GM23338 (cell line): ENCODE measurements at regions not wholly inside any gene's neighbourhood (a gene's known extent, or its start where the extent isn't known, plus 50 kb on each side); places are given as distances from the start of the nearest gene placed in this dataset.

Experiments
- ATAC-seq: fragments of 200-7000 bp; cut with Tn5 transposase; 3 replicates; pipeline ENCODE4 v1.9.1; 2020
- DNase-seq: peaks from one replicate; pipeline ENCODE4 v3.0.0-alpha.2; 2015; ENCODE audit warnings: low spot score
- H2AFZ ChIP-seq: fragments of 200-600 bp; sonication (generic); 2 replicates; pipeline ENCODE4 v1.8.0; 2016; ENCODE audit warnings: antibody characterized with exemption, mild to moderate bottlenecking, moderate library complexity
- H3F3A ChIP-seq: fragments of 200-600 bp; sonication (generic); replicated peaks from 2 replicates; pipeline ENCODE4 v1.8.0; 2017; ENCODE audit warnings: antibody characterized with exemption, mixed run types, low read depth
- H3K27ac ChIP-seq: fragments of 200-600 bp; sonication (generic); 2 replicates; pipeline ENCODE4 v1.6.1; 2016; ENCODE audit warnings: low read depth
- H3K27me3 ChIP-seq: fragments of 200-600 bp; sonication (generic); 2 replicates; pipeline ENCODE4 v1.8.0; 2016; ENCODE audit warnings: mild to moderate bottlenecking, mixed run types, moderate library complexity; ENCODE audit not compliant: insufficient read depth
- H3K36me3 ChIP-seq: fragments of 200-600 bp; sonication (generic); 2 replicates; pipeline ENCODE4 v1.8.0; 2016; ENCODE audit warnings: mild to moderate bottlenecking; ENCODE audit not compliant: insufficient read depth
- H3K4me1 ChIP-seq: fragments of 200-600 bp; sonication (generic); 2 replicates; pipeline ENCODE4 v1.8.0; 2016; ENCODE audit warnings: mild to moderate bottlenecking, moderate library complexity; ENCODE audit not compliant: insufficient read depth
- H3K4me2 ChIP-seq: fragments of 200-600 bp; sonication (generic); 2 replicates; pipeline ENCODE4 v1.7.1; 2017; ENCODE audit warnings: mixed run types
- H3K4me3 ChIP-seq: fragments of 200-600 bp; sonication (generic); 2 replicates; pipeline ENCODE4 v1.6.1; 2016; ENCODE audit warnings: mixed run types
- H3K79me2 ChIP-seq: fragments of 200-600 bp; sonication (generic); replicated peaks from 2 replicates; pipeline ENCODE4 v1.8.0; 2017; ENCODE audit warnings: mild to moderate bottlenecking; ENCODE audit not compliant: insufficient read depth
- H3K9me2 ChIP-seq: fragments of 200-600 bp; sonication (generic); 2 replicates; pipeline ENCODE4 v1.8.0; 2017; ENCODE audit not compliant: insufficient read depth
- H4K20me1 ChIP-seq: fragments of 200-600 bp; sonication (generic); replicated peaks from 2 replicates; pipeline ENCODE4 v1.8.0; 2017; ENCODE audit warnings: mild to moderate bottlenecking; ENCODE audit not compliant: insufficient read depth
- H3K27ac Mint-ChIP-seq: 2 replicates; pipeline ENCODE4 v1.8.0; 2020; ENCODE audit warnings: inconsistent platforms, mild to moderate bottlenecking, moderate library complexity, mixed read lengths
- H3K27me3 Mint-ChIP-seq: 3 replicates; pipeline ENCODE4 v1.8.0; 2022; ENCODE audit warnings: low read depth, mild to moderate bottlenecking, moderate library complexity, mixed read lengths, inconsistent platforms; ENCODE audit not compliant: insufficient read depth, poor library complexity
- H3K36me3 Mint-ChIP-seq: 3 replicates; pipeline ENCODE4 v1.8.0; 2021; ENCODE audit warnings: low read depth, mild to moderate bottlenecking, inconsistent platforms, moderate library complexity, mixed read lengths
- H3K4me1 Mint-ChIP-seq: 3 replicates; pipeline ENCODE4 v1.8.0; 2020; ENCODE audit warnings: mild to moderate bottlenecking, inconsistent platforms, mixed read lengths
- H3K4me3 Mint-ChIP-seq: 3 replicates; pipeline ENCODE4 v1.8.0; 2021; ENCODE audit warnings: moderate library complexity, mild to moderate bottlenecking, inconsistent platforms, mixed read lengths
- H3K9me3 Mint-ChIP-seq: 3 replicates; pipeline ENCODE4 v1.8.0; 2020; ENCODE audit warnings: moderate library complexity, mild to moderate bottlenecking, inconsistent platforms, mixed read lengths
- CREB1 ChIP-seq: fragments of 250-450 bp; sonication (Bioruptor Pico); IDR thresholded peaks from 2 replicates; pipeline ENCODE4 v1.5.0; 2020; ENCODE audit warnings: low read depth, mild to moderate bottlenecking, moderate library complexity
- CTCF ChIP-seq, 2 experiments: fragments of 200-600 bp in 1 of 2; sonication (generic) in 1 of 2; conservative IDR thresholded peaks; 2 replicates each; pipeline versions ENCODE4 v1.5.1 to v1.6.1; 2016 to 2017; ENCODE audit warnings: antibody characterized with exemption in 2 of 2, low read depth in 2 of 2, mild to moderate bottlenecking in 2 of 2, moderate library complexity in 1 of 2
- ETS1 ChIP-seq: IDR thresholded peaks from 2 replicates; pipeline ENCODE4 v1.6.1; 2016; ENCODE audit warnings: antibody characterized with exemption
- EZH2 ChIP-seq: fragments of 200-600 bp; sonication (generic); IDR thresholded peaks from one replicate; pipeline ENCODE4 v1.8.0; 2017; ENCODE audit warnings: antibody characterized with exemption, mild to moderate bottlenecking, low read depth; ENCODE audit not compliant: unreplicated experiment
- EZH2phosphoT487 ChIP-seq: fragments of 200-600 bp; sonication (generic); IDR thresholded peaks from one replicate; pipeline ENCODE4 v1.8.1; 2018; ENCODE audit warnings: antibody characterized with exemption; ENCODE audit not compliant: unreplicated experiment
- JUNB ChIP-seq: IDR thresholded peaks from one replicate; pipeline ENCODE4 v1.6.1; 2016; ENCODE audit warnings: antibody characterized with exemption; ENCODE audit not compliant: unreplicated experiment
- NANOG ChIP-seq: IDR thresholded peaks from 2 replicates; pipeline ENCODE4 v1.6.1; 2016; ENCODE audit warnings: antibody characterized with exemption, borderline replicate concordance
- POLR2AphosphoS5 ChIP-seq: IDR thresholded peaks from 2 replicates; pipeline ENCODE4 v1.6.1; 2016; ENCODE audit warnings: antibody characterized with exemption, low read depth
- REST ChIP-seq: IDR thresholded peaks from one replicate; pipeline ENCODE4 v1.6.1; 2018; ENCODE audit warnings: antibody characterized with exemption; ENCODE audit not compliant: unreplicated experiment
- ZNF114 ChIP-seq: fragments of 250-450 bp; sonication (Bioruptor Pico); IDR thresholded peaks from 2 replicates; pipeline ENCODE4 v1.5.0; 2020; ENCODE audit warnings: mild to moderate bottlenecking, moderate library complexity
- ZNF331 ChIP-seq: fragments of 250-450 bp; sonication (Bioruptor Pico); IDR thresholded peaks from 2 replicates; pipeline ENCODE4 v1.5.0; 2020; ENCODE audit warnings: low read depth, mild to moderate bottlenecking, moderate library complexity
- ZNF462 ChIP-seq: fragments of 250-450 bp; sonication (Bioruptor Pico); IDR thresholded peaks from 2 replicates; pipeline ENCODE4 v1.5.0; 2020; ENCODE audit warnings: mild to moderate bottlenecking, moderate library complexity

GRCh38 chr18:22344908-22345670, 72.6 kb downstream of the CTAGE1 start (continued):
- TF ChIP-seq CTCF (conservative IDR thresholded peaks at IDR 0.05; ENCODE audit: low read depth in 2 of 2) (no peak), EZH2 (no peak), ZNF114 (CRISPR knock-in tag) (no peak), JUNB (no peak), CREB1 (CRISPR knock-in tag) (no peak), POLR2AphosphoS5 (no peak), EZH2phosphoT487 (no peak), REST (no peak), ZNF331 (CRISPR knock-in tag) (no peak), NANOG (no peak)

- no peak for ATAC-seq
- TF ChIP-seq ETS1 (no peak), CREB1 (CRISPR knock-in tag) (no peak), JUNB (no peak), EZH2phosphoT487 (no peak), ZNF462 (CRISPR knock-in tag) (no peak)
- Histone ChIP-seq H3K79me2 (no peaks in the 10 kb centered on the region), H3F3A (peaks cover 4% of the 10 kb centered on the region), H3K27ac (no peak overlapping the region), H3K27me3 (peaks cover 57% of the 10 kb centered on the region), H3K9me2 (no peaks in the 10 kb centered on the region), H3K4me2 (no peak overlapping the region), H4K20me1 (peaks cover 13% of the 10 kb centered on the region), H3K36me3 (no peaks in the 10 kb centered on the region), H2AFZ (no peak overlapping the region), H3K4me1 (peaks cover 20% of the 10 kb centered on the region), H3K4me3 (no peak overlapping the region)
- Mint-ChIP-seq H3K27me3 (peaks cover 47% of the 10 kb centered on the region), H3K4me3 (no peak overlapping the region), H3K4me1 (peaks cover 34% of the 10 kb centered on the region), H3K36me3 (no peaks in the 10 kb centered on the region), H3K9me3 (no peaks in the 10 kb centered on the region), H3K27ac (no peak overlapping the region)
- no peak for DNase-seq
Observed at GRCh38 chr18:22344445-22344844, 73.3 kb downstream of the CTAGE1 start.
